ENCODE measurements at regions not wholly inside any gene's neighbourhood (a gene's known extent, or its start where the extent isn't known, plus 50 kb on each side); places are given as distances from the start of the nearest gene placed in this dataset.

- DNase-seq, result peak; percentile 46
- peak; percentile 57 for ATAC-seq
Measured at GRCh38 chr14:32254952-32255679, 52.0 kb upstream of the RNU6-8 start.

DNA sequence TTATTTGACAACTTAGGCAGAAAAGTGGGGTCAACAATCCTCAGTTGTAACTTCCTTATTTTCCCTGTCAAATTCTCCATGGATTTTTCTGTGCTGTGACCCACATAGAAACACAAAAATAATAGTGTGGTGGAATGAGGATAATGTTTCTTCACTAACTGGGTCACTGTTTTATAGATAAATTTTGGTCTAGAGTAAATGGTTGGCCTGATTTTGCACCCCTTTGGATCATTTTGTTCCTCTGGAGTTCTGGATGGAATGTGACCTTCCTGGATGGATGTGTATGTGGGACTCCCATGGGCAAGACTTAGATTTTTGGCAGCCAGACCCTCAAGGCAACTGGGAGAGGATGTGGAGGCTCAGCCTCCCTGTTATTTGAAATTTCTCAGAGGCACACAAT, 52.7 kb upstream of the RNU6-8 start:
- DNase-seq (no peak), ATAC-seq (no peak)

DNA sequence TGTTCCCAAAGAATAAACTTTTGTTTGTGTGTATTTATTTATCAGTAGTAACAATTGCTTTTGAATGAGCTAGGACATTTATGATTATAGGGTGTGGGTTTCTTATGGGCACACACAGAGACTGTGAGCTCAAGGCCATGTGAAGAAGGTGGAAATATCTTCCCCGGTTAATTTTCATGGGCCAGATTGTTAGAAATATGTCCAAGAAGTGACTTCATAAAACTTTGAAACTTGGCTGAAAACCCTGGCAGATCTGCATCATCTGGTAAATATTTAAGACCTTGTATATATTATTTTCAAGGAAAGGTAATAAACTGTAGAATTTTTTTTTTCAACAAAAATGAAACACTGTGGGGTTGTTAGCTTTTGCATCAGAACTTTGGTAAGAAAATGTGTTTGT, 53.5 kb upstream of the RNU6-8 start:
- no peak for ATAC-seq
- DNase-seq, result no peak

- DNase-seq (no peak), ATAC-seq (no peak)
Measured at GRCh38 chr14:32258336-32258993, 55.4 kb upstream of the RNU6-8 start.

DNA sequence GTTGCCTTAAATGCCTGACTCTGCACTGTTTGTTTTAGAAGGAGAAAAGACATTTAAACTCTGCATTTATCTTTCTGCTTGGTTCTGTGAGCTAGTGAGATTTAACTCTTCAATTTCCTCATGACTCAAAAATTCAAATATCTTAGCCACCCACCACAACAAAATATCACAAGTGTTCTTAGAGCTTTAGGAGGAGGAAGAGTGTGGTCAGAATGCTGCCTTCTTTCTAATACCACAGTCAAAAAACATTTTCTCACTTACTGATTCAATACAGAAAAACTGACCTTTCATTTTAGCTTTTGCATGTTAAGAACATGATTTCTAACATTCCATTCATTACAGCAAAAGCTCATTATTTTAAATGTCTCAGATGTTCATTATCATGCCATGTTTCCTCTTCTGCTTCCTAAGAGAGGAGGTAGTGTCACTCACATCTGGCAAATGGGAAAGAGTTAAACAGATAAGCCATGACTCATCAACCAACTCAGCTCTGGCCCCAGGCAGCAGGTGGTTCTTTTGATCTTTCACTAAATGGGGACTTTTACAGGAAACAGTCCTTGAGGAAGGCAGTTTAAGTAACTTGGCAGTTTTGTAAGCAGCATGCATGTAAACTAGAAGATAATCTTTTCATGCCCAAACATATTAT, 56.4 kb upstream of the RNU6-8 start:
- peak; percentile 89 for ATAC-seq
- no peak for DNase-seq

DNA sequence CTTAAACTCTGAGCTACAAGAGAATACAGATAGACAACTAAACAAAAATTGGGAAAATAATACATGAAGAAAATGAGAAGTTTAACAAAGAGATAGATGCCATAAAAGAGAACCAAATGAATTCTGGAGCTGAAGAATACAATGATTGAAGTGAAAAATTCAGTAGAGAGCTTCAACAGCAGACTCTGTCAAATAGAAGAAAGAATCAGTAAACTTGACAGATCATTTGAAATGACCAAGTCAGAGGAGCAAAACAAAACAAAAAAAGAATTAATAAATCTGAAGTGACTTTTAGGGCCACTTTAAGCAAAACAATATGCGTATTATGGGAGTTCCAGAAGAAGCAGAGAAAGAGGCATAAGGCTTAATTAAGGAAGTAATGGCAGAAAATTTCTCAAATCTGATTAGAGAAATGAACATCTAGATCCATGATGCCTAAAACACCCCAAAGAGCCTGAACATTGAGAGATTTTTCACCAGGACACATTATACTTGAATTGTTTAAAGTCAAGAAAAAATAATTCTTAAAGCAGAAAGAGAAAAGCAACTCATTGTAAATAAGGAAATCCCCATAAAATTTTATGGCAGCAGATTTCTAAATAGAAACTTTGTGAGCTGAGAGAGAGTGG, 61.0 kb upstream of the RNU6-8 start:
- ATAC-seq (no peak), DNase-seq (no peak)

DNA sequence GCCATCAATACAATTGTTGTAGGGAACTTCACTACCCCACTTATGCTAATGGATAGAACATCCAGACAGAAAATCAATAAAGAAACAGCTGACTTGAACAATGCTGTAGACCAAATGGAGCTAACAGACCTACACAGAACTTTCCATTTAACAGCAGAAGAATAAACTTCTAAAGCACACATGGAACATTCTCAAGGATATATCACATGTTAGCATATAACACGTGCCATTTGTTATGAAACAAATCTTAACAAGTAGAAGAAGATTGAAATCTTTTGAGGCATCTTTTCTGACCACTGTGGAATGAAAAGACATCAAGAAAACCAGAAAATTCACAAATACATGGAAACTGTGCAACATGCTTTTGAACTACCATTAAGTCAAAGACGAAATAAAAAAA, 62.5 kb upstream of the RNU6-8 start:
- ATAC-seq (no peak), DNase-seq (no peak)

- ATAC-seq (no peak), DNase-seq (no peak)
Measured at GRCh38 chr14:32277998-32278397, 51.1 kb upstream of the AKAP6 start.
